Activated CD8-positive, alpha-beta T cell treated with anti-CD3 and anti-CD28 coated beads for 36 hours (primary cell): ENCODE measurements at regions not wholly inside any gene's neighbourhood (a gene's known extent, or its start where the extent isn't known, plus 50 kb on each side); places are given as distances from the start of the nearest gene placed in this dataset.

Experiments used
- ATAC-seq: fragments of 200-7000 bp; cut with Tn5 transposase; one replicate; pipeline ENCODE4 v1.10.0; 2021; ENCODE audit warnings: mild to moderate bottlenecking, moderate library complexity
- CTCF ChIA-PET: fragments of 350-600 bp; sonication (Branson Sonifier 250); formaldehyde crosslinking; loops from one replicate; lab custom pipeline; 2021; ENCODE audit warnings: antibody characterized with exemption; lab: Charles Lee
- POLR2A ChIA-PET: fragments of 350-600 bp; sonication (Branson Sonifier 250); formaldehyde crosslinking; loops from one replicate; lab custom pipeline; 2021; ENCODE audit warnings: antibody characterized with exemption; lab: Charles Lee
- DNase-seq: peaks from one replicate; pipeline ENCODE4 v3.0.0-alpha.2; 2020
- H3K27ac Mint-ChIP-seq: one replicate; pipeline ENCODE4 v1.8.0; 2021; ENCODE audit warnings: mild to moderate bottlenecking, mixed read lengths
- H3K27me3 Mint-ChIP-seq: one replicate; pipeline ENCODE4 v1.8.0; 2021; ENCODE audit warnings: mixed read lengths
- H3K36me3 Mint-ChIP-seq: one replicate; pipeline ENCODE4 v1.8.0; 2021; ENCODE audit warnings: low read depth, mixed read lengths
- H3K4me1 Mint-ChIP-seq: one replicate; pipeline ENCODE4 v1.8.0; 2021; ENCODE audit warnings: low read depth, mixed read lengths
- H3K4me3 Mint-ChIP-seq: one replicate; pipeline ENCODE4 v1.8.0; 2021; ENCODE audit warnings: mild to moderate bottlenecking, moderate library complexity, mixed read lengths
- H3K9me3 Mint-ChIP-seq: one replicate; pipeline ENCODE4 v1.8.0; 2021; ENCODE audit warnings: mixed read lengths
- intact Hi-C: fragments of 100-400 bp; cut with micrococcal nuclease; formaldehyde crosslinking; loops from one replicate; pipeline ENCODE4 v1.10.0; 2022
- TF ChIP-seq, protein P1 (sequence below): fragments of 200-600 bp; IDR thresholded peaks from one replicate; pipeline ENCODE4 v1.8.0; 2022; ENCODE audit warnings: antibody characterized with exemption, mild to moderate bottlenecking

DNA sequence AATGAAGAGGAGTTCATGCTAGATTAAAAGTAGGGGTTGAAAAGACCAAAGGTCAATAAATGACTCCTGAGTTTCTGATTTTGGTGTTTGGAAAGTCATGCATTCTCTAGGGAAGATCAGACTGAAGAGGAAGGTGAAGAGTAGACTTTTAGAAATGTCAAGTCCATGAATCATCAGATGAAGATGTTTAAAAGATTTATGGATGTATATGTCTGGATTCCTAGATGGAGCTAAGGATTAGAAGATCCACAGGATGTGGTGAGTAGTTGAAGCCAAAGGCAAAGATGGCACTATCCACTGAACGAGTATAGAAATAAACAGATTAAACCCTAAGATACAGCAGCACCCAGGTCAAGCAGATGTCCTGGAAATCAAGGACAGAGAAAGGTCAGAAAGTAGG, 298.5 kb downstream of the GPAM start:
- ATAC-seq: no peak
- Mint-ChIP-seq H3K36me3 (no peaks in the 10 kb centered on the region), H3K27me3 (peaks cover 1% of the 10 kb centered on the region), H3K4me1 (no peaks in the 10 kb centered on the region), H3K4me3 (no peak overlapping the region), H3K27ac (no peak overlapping the region), H3K9me3 (peaks cover 6% of the 10 kb centered on the region)
- CTCF ChIA-PET: no interaction called here
- POLR2A ChIA-PET: no interaction called here
- intact Hi-C loops: no loop called here
- DNase-seq: no peak
- TF ChIP-seq, protein P1, sequence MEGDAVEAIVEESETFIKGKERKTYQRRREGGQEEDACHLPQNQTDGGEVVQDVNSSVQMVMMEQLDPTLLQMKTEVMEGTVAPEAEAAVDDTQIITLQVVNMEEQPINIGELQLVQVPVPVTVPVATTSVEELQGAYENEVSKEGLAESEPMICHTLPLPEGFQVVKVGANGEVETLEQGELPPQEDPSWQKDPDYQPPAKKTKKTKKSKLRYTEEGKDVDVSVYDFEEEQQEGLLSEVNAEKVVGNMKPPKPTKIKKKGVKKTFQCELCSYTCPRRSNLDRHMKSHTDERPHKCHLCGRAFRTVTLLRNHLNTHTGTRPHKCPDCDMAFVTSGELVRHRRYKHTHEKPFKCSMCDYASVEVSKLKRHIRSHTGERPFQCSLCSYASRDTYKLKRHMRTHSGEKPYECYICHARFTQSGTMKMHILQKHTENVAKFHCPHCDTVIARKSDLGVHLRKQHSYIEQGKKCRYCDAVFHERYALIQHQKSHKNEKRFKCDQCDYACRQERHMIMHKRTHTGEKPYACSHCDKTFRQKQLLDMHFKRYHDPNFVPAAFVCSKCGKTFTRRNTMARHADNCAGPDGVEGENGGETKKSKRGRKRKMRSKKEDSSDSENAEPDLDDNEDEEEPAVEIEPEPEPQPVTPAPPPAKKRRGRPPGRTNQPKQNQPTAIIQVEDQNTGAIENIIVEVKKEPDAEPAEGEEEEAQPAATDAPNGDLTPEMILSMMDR: no peak

DNA sequence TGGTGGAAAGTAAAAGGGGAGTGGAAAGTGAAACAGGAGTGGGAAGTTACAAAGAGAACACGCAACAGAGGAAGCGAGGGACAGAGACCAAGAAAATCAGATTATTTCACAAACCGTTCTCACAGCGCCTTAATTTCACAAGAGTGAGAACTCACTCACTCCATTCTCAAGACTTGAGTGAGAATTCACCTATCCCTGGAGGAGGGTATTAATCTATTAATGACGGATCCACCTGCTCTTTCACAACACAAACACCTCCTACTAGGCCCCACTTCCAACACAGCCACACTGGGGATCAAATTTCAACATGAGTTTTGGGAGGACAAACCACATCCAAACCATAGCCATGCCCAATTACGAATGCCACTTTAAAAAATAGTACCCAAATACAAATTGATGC, 297.6 kb downstream of the GPAM start:
- CTCF ChIA-PET: no interaction called here
- DNase-seq: no peak

DNA sequence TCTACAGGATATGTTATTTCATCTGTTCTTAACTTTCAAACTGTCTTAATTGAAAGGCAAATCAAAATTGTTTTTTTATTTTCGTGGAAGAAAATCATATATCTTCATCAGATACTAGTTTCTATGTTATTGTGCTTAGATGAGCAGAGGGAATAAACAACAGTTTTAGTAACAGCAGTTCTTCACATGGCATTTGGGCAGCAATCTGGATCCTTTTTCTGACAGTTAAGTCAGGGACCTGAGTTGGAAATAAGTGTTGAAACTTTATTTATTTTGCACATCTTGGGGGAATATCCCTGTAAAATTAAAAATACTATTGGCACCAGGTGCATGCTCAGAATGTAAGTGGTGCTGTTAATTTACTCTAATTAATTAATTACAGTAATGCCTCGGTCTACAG, 296.3 kb downstream of the GPAM start:
- intact Hi-C loops: no loop called here
- ChIA-PET CTCF (no interaction called here), POLR2A (no interaction called here)
- no peak overlapping the region for H3K4me3 Mint-ChIP-seq
- H3K27ac Mint-ChIP-seq: no peak overlapping the region
- H3K4me1 Mint-ChIP-seq: no peaks in the 10 kb centered on the region
- ATAC-seq (no peak), DNase-seq (no peak)
- H3K9me3 Mint-ChIP-seq: peaks cover 6% of the 10 kb centered on the region
- TF ChIP-seq, protein P1: no peak
- no peaks in the 10 kb centered on the region for H3K27me3 Mint-ChIP-seq
- no peaks in the 10 kb centered on the region for H3K36me3 Mint-ChIP-seq

More for the DNA sequence above, 297.6 kb downstream of the GPAM start:
- Mint-ChIP-seq H3K9me3 (peaks cover 6% of the 10 kb centered on the region), H3K27ac (no peak overlapping the region), H3K4me3 (no peak overlapping the region), H3K27me3 (peaks cover 1% of the 10 kb centered on the region), H3K36me3 (no peaks in the 10 kb centered on the region), H3K4me1 (no peaks in the 10 kb centered on the region)
- POLR2A ChIA-PET: no interaction called here
- TF ChIP-seq, protein P1: no peak
- no peak for ATAC-seq
- intact Hi-C loops: no loop called here

DNA sequence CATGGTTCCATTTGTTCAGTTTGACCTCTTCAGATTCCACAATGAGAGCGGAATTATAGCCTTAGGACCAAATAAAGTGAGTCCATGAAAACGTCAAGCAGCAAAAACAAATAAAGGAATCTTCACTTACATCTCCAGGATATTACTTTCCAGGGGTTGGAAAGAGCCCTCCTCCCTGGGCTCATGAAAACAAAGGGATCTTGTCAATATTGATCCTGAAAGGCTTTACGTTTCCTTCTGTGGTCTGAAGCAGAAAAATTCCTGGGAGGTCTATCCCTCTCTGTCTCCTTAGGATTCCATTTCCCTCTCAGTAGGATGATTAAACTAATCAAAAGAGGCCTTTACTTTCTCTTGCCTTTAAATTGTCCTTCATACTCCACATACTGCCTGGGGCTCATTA, 293.5 kb downstream of the GPAM start:
- ChIA-PET POLR2A (no interaction called here), CTCF (no interaction called here)
- intact Hi-C loops: no loop called here
- no peak for ATAC-seq
- H3K27ac Mint-ChIP-seq: no peak overlapping the region
- DNase-seq: no peak
- no peaks in the 10 kb centered on the region for H3K4me1 Mint-ChIP-seq
- H3K9me3 Mint-ChIP-seq: peaks cover 6% of the 10 kb centered on the region
- no peak overlapping the region for H3K4me3 Mint-ChIP-seq
- TF ChIP-seq, protein P1: no peak
- no peaks in the 10 kb centered on the region for H3K27me3 Mint-ChIP-seq
- no peaks in the 10 kb centered on the region for H3K36me3 Mint-ChIP-seq

DNA sequence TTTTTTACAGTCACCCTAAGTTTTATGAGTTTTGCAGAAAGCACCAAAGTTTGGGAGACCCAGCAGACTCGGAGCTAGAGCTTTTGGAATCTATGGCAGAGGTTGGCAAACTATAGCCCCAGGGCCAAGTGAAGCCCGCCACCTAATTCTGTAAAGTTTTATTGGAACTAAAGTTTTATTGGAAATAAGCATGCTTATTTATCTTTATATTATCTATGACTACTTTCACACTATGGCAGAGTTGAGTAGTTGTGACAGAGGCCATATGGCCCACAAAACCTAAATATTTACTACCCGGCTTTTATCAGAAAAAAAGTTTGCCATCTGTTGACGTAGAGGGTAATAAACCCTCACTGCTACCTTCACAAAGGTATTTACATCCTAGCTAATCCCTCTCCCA, 267.6 kb downstream of the GPAM start:
- TF ChIP-seq, protein P1: no peak
- ATAC-seq (no peak), DNase-seq (no peak)
- Mint-ChIP-seq H3K9me3 (no peaks in the 10 kb centered on the region), H3K36me3 (no peaks in the 10 kb centered on the region), H3K4me1 (no peaks in the 10 kb centered on the region), H3K27ac (no peak overlapping the region), H3K4me3 (no peak overlapping the region), H3K27me3 (peaks cover 1% of the 10 kb centered on the region)
- intact Hi-C loops: no loop called here
- ChIA-PET POLR2A (no interaction called here), CTCF (no interaction called here)
